ENCODE measurements at regions not wholly inside any gene's neighbourhood (a gene's known extent, or its start where the extent isn't known, plus 50 kb on each side); places are given as distances from the start of the nearest gene placed in this dataset.
"Not testable (repeated sequence)": the region's sequence is repeated elsewhere in the genome, so short reads cannot be mapped to it uniquely, and the experiment has no call there.

GRCh38 chr12:107144441-107144840 lies 51.1 kb upstream of the CRY1 start:
- DNase-seq (ENCODE audit: extremely low read depth, low read depth), result no peak

- no peak for DNase-seq (ENCODE audit: extremely low read depth, low read depth)
Measured at GRCh38 chr12:107144990-107145389, 51.6 kb upstream of the CRY1 start.

GRCh38 chr12:107145397-107145796 lies 52.0 kb upstream of the CRY1 start:
- DNase-seq (ENCODE audit: extremely low read depth, low read depth), result no peak

- no peak for DNase-seq (ENCODE audit: extremely low read depth, low read depth)
Measured at GRCh38 chr12:107148107-107148506, 54.8 kb upstream of the CRY1 start.

- no peak for DNase-seq (ENCODE audit: extremely low read depth, low read depth)
Measured at GRCh38 chr12:107152315-107152714, 59.0 kb upstream of the CRY1 start.

- no peak for DNase-seq (ENCODE audit: extremely low read depth, low read depth)
Measured at GRCh38 chr12:107159384-107159900, 66.1 kb upstream of the CRY1 start.

GRCh38 chr12:107163413-107163812 lies 70.1 kb upstream of the CRY1 start:
- DNase-seq (ENCODE audit: extremely low read depth, low read depth), result no peak

GRCh38 chr12:107164392-107164791 lies 71.0 kb upstream of the CRY1 start:
- DNase-seq (ENCODE audit: extremely low read depth, low read depth), result no peak

- DNase-seq (ENCODE audit: extremely low read depth, low read depth), result no peak
Measured at GRCh38 chr12:107165581-107165980, 72.2 kb upstream of the CRY1 start.

- no peak for DNase-seq (ENCODE audit: extremely low read depth, low read depth)
Measured at GRCh38 chr12:107167756-107168155, 74.4 kb upstream of the CRY1 start.

GRCh38 chr12:107169200-107169599 lies 75.9 kb upstream of the CRY1 start:
- DNase-seq (ENCODE audit: extremely low read depth, low read depth), result no peak

GRCh38 chr12:107178776-107179175 lies 85.4 kb upstream of the CRY1 start:
- DNase-seq (ENCODE audit: extremely low read depth, low read depth), result no peak

- no peak for DNase-seq (ENCODE audit: extremely low read depth, low read depth)
Measured at GRCh38 chr12:107179871-107180270, 86.5 kb upstream of the CRY1 start.

GRCh38 chr12:107180272-107180671 lies 86.9 kb upstream of the CRY1 start:
- DNase-seq (ENCODE audit: extremely low read depth, low read depth), result no peak

- no peak for DNase-seq (ENCODE audit: extremely low read depth, low read depth)
Measured at GRCh38 chr12:107184359-107184930, 91.1 kb upstream of the CRY1 start.

GRCh38 chr12:107196681-107197080 lies 103.3 kb upstream of the CRY1 start:
- no peak for DNase-seq (ENCODE audit: extremely low read depth, low read depth)

- DNase-seq (ENCODE audit: extremely low read depth, low read depth), result no peak
Measured at GRCh38 chr12:107200394-107200793, 107.0 kb upstream of the CRY1 start.

- no peak for DNase-seq (ENCODE audit: extremely low read depth, low read depth)
Measured at GRCh38 chr12:107207931-107208525, 114.7 kb upstream of the CRY1 start.

GRCh38 chr12:107209700-107210099 lies 116.4 kb upstream of the CRY1 start:
- DNase-seq (ENCODE audit: extremely low read depth, low read depth), result not testable (repeated sequence)

- DNase-seq (ENCODE audit: extremely low read depth, low read depth), result not testable (repeated sequence)
Measured at GRCh38 chr12:107214373-107214773, 121.0 kb upstream of the CRY1 start.

- DNase-seq (ENCODE audit: extremely low read depth, low read depth), result not testable (repeated sequence)
Measured at GRCh38 chr12:107216411-107216810, 123.1 kb upstream of the CRY1 start.

GRCh38 chr12:107219301-107219700 lies 126.0 kb upstream of the CRY1 start:
- no peak for DNase-seq (ENCODE audit: extremely low read depth, low read depth)

GRCh38 chr12:107221913-107222312 lies 128.6 kb upstream of the CRY1 start:
- no peak for DNase-seq (ENCODE audit: extremely low read depth, low read depth)
